ENCODE measurements at regions not wholly inside any gene's neighbourhood (a gene's known extent, or its start where the extent isn't known, plus 50 kb on each side); places are given as distances from the start of the nearest gene placed in this dataset.

DNA sequence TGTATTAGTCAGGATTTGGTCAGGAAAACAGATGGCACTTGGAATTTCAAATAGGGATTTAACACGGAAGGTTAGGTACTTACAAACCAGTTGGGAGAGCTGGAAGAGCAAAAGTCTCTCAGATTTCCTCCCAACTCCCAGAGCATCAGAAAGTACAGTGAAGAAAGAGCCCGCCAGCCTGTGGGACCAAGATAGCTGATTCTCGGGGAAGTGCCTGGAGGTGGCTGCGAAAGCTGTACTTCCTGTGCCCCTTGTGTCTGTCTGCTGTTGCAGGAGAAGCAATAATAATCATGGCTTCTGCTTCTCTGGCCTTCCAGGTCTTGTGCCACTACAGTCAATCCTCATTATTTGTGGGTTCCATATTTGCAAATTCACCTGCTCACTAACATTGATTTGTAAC is 221.0 kb upstream of the BCOR start:
- no peak for DNase-seq (ENCODE audit: low read depth)
- no peak overlapping the region for H3K4me3 ChIP-seq (ENCODE audit: low read length)
- TF ChIP-seq, protein P1, sequence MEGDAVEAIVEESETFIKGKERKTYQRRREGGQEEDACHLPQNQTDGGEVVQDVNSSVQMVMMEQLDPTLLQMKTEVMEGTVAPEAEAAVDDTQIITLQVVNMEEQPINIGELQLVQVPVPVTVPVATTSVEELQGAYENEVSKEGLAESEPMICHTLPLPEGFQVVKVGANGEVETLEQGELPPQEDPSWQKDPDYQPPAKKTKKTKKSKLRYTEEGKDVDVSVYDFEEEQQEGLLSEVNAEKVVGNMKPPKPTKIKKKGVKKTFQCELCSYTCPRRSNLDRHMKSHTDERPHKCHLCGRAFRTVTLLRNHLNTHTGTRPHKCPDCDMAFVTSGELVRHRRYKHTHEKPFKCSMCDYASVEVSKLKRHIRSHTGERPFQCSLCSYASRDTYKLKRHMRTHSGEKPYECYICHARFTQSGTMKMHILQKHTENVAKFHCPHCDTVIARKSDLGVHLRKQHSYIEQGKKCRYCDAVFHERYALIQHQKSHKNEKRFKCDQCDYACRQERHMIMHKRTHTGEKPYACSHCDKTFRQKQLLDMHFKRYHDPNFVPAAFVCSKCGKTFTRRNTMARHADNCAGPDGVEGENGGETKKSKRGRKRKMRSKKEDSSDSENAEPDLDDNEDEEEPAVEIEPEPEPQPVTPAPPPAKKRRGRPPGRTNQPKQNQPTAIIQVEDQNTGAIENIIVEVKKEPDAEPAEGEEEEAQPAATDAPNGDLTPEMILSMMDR (IDR thresholded peaks at IDR 0.05; ENCODE audit: insufficient read depth, low read depth, low read length, missing control alignments) = no peak

DNA sequence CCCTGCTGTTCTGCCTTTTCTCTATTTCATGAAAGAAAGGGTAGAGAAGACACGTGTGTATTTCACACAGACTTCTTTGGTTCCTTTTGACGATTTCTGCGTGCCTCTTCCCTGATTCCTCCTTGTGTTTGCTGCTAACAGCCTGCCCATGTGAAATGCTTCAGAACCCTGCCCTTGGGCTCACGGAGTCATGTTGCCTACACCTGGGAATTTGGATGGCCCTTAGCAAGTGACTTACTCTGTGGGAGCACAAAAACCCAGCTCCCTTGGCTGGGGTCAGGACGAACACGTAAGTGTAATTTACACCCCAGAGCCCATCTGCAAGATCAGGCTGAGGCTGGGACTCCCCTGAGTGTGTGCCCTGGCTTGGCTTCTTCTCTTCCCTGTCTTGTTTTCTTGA is 220.3 kb upstream of the BCOR start:
- no peak overlapping the region for H3K4me3 ChIP-seq (ENCODE audit: low read length)
- TF ChIP-seq, protein P1 (IDR thresholded peaks at IDR 0.05; ENCODE audit: insufficient read depth, low read depth, low read length, missing control alignments) = no peak
- DNase-seq (ENCODE audit: low read depth) = no peak

DNA sequence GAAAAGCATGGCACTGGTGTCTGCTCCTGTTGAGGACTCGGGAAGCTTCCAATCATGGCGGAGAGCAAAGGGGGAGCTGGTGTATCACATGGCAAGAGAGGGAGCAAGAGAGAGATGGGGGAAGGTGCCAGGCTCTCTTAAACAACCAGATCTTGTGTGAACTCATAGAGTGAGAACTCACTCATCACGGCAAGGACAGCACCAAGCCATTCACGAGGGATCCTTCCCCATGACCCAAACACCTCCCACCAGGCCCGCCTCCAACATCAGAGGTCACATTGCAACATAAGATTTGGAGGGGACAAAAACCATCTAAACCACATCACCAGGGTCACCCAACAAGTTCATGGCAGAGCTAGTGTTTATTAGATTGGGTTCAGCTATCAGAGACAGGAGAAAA is 218.7 kb upstream of the BCOR start:
- TF ChIP-seq, protein P1 (IDR thresholded peaks at IDR 0.05; ENCODE audit: insufficient read depth, low read depth, low read length, missing control alignments) = no peak
- no peak overlapping the region for H3K4me3 ChIP-seq (ENCODE audit: low read length)
- DNase-seq (ENCODE audit: low read depth) = no peak

DNA sequence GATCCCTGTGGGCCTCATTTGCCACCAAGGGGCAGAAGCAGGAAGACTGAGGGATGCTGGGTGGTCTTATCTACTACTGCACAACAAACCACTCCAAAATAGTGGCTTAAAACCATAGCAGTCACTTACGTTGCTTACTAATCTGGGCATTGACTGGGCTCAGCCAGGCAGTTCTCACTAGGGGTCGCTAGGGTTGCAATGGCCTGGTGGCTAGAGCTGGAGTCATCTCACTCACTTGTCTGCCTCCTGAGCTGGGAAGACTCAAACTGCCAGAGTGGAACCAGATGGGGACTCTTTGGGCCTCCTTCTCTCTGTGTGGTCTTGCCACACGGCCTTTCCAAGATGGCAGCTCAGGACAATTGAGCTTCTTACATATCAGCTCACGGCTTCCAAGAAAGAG is 216.3 kb upstream of the BCOR start:
- TF ChIP-seq, protein P1 (IDR thresholded peaks at IDR 0.05; ENCODE audit: insufficient read depth, low read depth, low read length, missing control alignments) = no peak
- H3K4me3 ChIP-seq (ENCODE audit: low read length) = no peak overlapping the region
- DNase-seq (ENCODE audit: low read depth) = no peak

DNA sequence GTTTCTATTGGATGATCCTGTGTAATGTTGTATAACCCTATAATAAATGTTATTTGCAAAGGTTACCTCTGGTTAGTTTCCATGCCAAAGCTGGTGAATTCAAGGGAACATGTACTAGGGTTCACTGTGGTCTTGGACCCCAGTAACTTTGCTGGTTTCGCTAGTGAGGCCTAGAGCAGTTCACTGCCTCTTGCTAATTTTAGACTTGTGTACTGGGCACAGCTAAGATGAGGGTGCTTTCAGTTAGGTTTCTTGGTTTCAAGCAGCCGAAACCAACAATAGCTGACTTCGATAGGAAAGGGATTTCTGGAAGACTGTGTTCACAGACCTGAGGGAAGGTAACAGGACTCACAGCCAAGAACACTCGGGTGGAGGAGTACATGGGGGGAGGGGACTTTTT is 215.5 kb upstream of the BCOR start:
- no peak for DNase-seq (ENCODE audit: low read depth)
- TF ChIP-seq, protein P1 (IDR thresholded peaks at IDR 0.05; ENCODE audit: insufficient read depth, low read depth, low read length, missing control alignments) = no peak
- H3K4me3 ChIP-seq (ENCODE audit: low read length) = no peak overlapping the region

DNA sequence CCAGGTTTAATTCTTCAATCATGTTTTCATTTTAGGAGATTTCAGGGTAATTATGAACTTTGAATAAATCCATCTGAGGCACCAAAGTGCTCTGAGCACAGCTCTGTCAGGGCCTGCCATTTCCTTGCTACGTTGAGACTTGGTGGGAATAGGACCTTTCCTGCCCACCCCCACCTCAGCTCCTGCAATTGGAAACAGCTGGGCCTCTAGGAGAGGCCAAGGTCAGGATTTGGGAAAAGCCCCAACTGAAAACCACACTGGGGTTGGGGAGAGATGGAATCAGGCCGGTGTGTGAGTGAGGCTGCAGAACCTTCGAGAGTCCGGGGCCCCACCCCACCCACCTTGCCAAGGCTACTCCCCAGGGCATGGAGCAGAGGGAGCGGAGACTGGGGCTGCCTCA is 212.7 kb upstream of the BCOR start:
- DNase-seq (ENCODE audit: low read depth) = no peak
- H3K4me3 ChIP-seq (ENCODE audit: low read length) = no peak overlapping the region
- TF ChIP-seq, protein P1 (IDR thresholded peaks at IDR 0.05; ENCODE audit: insufficient read depth, low read depth, low read length, missing control alignments) = no peak

DNA sequence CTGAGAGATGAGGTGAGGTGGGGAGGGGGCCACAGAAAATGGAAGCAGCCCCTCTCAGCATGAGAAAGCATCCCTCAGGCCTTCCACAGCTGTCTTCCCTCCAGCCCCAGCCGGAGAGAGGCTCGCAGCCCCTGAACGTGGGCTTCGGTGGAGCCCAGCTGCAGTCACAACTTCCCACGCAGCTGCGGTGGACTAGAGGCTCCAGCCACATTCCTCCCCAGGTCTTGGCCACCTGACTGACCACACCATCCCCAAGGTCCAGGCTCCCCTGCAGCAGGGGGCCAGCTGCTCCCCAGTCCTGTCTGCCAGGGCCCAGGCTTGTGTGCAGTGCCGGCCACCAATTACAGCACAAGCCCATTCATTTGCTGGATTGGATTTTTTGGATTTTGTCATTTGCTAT is 212.3 kb upstream of the BCOR start:
- H3K4me3 ChIP-seq (ENCODE audit: low read length) = no peak overlapping the region
- TF ChIP-seq, protein P1 (IDR thresholded peaks at IDR 0.05; ENCODE audit: insufficient read depth, low read depth, low read length, missing control alignments) = no peak
- no peak for DNase-seq (ENCODE audit: low read depth)
